ENCODE measurements at regions not wholly inside any gene's neighbourhood (a gene's known extent, or its start where the extent isn't known, plus 50 kb on each side); places are given as distances from the start of the nearest gene placed in this dataset.

DNA sequence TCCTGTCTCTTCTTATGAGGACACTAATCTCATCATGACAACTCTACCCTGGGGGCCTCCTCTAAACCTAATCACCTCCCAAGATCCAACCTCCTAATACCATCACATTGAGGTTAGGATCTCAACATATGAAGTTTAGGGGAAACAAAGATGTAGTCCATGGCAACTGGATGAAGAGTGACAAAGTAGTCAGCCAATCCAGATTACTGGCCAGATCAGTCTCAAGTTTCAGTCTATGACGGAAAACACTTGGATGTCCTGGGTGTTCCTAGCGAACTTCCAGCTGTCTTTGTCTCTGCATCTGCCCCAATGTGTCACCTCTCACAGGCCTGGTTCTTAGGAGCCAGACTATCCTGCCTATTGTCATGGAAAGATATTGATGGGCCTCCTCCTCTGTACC lies 630.8 kb downstream of the AACS start:
- Histone ChIP-seq H3K4me1 (ENCODE audit: insufficient read depth, low read length) (no peaks in the 10 kb centered on the region), H3K9me3 (ENCODE audit: control insufficient read depth, insufficient read depth, low read length) (no peaks in the 10 kb centered on the region), H3K36me3 (ENCODE audit: insufficient read depth, low read length) (no peaks in the 10 kb centered on the region), H3K9ac (ENCODE audit: low read depth, low read length) (no peak overlapping the region)

DNA sequence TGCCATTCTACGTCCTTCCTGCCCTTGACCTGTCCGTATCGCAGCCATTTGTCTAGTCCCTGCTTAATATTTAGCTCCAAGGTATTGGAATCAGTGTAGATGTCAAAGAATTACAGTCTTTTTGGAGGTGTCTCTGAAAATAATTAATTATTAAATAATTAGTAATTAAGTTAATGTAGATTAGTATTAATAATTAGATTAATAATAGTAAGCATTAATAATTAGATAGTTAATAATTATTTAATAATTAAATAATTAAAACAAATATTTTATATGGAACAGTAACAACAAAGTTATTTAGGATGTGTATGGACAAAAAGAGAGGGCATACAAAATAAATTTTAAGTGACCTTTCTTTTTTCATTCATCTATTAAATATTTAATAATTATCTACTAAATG lies 639.6 kb downstream of the AACS start:
- no peaks in the 10 kb centered on the region for H3K9me3 ChIP-seq (ENCODE audit: control insufficient read depth, insufficient read depth, low read length)
- H3K9ac ChIP-seq (ENCODE audit: low read depth, low read length) = no peak overlapping the region
- H3K36me3 ChIP-seq (ENCODE audit: insufficient read depth, low read length) = no peaks in the 10 kb centered on the region
- H3K4me1 ChIP-seq (ENCODE audit: insufficient read depth, low read length) = no peaks in the 10 kb centered on the region

GRCh38 chr12:125720961-125721360 lies 655.7 kb downstream of the AACS start:
- Histone ChIP-seq H3K4me1 (ENCODE audit: insufficient read depth, low read length) (no peaks in the 10 kb centered on the region), H3K9me3 (ENCODE audit: control insufficient read depth, insufficient read depth, low read length) (peaks cover 4% of the 10 kb centered on the region), H3K36me3 (ENCODE audit: insufficient read depth, low read length) (no peaks in the 10 kb centered on the region), H3K9ac (ENCODE audit: low read depth, low read length) (no peak overlapping the region)

DNA sequence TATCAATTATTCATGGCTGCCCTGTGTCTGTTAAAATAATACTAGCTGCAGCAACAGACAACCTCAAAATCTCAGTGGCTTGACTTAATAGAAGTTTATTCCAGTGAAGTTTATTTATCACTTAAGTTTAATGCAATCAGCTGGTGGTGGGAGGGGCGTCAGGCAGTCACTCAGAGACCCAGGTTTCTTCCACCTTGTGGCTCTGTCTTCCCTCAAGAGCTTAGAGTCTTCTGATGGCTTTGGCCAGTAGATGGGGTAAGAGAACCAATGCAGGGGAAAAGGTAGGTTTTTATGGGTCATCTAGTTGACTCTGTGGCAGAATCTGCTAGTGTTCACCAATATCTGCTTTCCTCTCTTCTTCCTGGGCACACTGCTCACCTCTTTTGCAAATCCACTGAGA lies 668.9 kb downstream of the AACS start:
- no peaks in the 10 kb centered on the region for H3K4me1 ChIP-seq (ENCODE audit: insufficient read depth, low read length)
- H3K9ac ChIP-seq (ENCODE audit: low read depth, low read length) = no peak overlapping the region
- no peaks in the 10 kb centered on the region for H3K36me3 ChIP-seq (ENCODE audit: insufficient read depth, low read length)
- H3K9me3 ChIP-seq (ENCODE audit: control insufficient read depth, insufficient read depth, low read length) = no peaks in the 10 kb centered on the region; the same call in 1 of the 2 replicates

DNA sequence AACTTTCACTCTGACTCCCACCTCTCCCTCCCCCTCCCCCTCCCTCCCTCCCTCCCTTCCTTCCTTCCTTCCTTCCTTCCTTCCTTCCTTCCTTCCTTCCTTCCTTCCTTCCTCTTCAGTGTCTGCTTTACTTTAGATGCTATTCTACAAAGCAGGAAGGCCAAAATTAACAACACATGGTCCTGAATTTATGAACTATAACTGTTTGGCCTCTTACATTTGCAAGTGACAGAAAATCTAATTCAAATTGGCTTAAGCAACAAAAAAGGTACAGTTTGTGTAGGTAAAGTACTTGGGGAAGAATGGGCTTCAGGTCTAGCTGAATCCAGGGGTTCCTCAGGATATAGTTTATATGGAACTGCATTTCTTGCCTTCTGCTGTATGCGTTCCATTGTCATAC lies 673.0 kb downstream of the AACS start:
- H3K9me3 ChIP-seq (ENCODE audit: control insufficient read depth, insufficient read depth, low read length) = no peaks in the 10 kb centered on the region; the same call in 1 of the 2 replicates
- H3K4me1 ChIP-seq (ENCODE audit: insufficient read depth, low read length) = no peaks in the 10 kb centered on the region
- no peak overlapping the region for H3K9ac ChIP-seq (ENCODE audit: low read depth, low read length)
- no peaks in the 10 kb centered on the region for H3K36me3 ChIP-seq (ENCODE audit: insufficient read depth, low read length)

- Histone ChIP-seq H3K4me1 (ENCODE audit: insufficient read depth, low read length) (no peaks in the 10 kb centered on the region), H3K36me3 (ENCODE audit: insufficient read depth, low read length) (no peaks in the 10 kb centered on the region), H3K9me3 (ENCODE audit: control insufficient read depth, insufficient read depth, low read length) (no peaks in the 10 kb centered on the region), H3K9ac (ENCODE audit: low read depth, low read length) (no peak overlapping the region)
Measured at GRCh38 chr12:125742413-125742812, 677.2 kb downstream of the AACS start.

GRCh38 chr12:125744201-125744600 lies 679.0 kb downstream of the AACS start:
- no peak overlapping the region for H3K9ac ChIP-seq (ENCODE audit: low read depth, low read length)
- no peaks in the 10 kb centered on the region; the same call in 1 of the 2 replicates for H3K9me3 ChIP-seq (ENCODE audit: control insufficient read depth, insufficient read depth, low read length)
- H3K36me3 ChIP-seq (ENCODE audit: insufficient read depth, low read length) = no peaks in the 10 kb centered on the region
- H3K4me1 ChIP-seq (ENCODE audit: insufficient read depth, low read length) = no peaks in the 10 kb centered on the region

DNA sequence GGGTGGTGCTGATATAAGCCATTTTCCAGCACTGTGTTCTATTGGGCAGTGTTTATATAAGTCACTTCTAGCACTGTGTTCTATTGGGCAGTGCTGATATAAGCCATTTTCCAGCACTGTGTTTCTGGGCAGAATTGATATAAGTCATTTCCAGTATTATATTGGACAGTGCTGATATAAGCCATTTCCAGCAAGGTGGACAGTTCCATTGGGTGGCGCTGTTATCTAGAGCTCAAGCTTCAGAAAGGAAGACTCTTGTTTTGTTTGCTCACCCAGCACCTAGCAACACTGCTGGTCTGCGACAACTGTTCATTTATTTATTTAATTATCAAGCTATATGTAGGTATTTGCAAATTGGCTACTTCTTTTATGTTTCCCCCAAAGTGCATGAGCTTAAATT lies 690.3 kb downstream of the AACS start:
- no peak overlapping the region for H3K9ac ChIP-seq (ENCODE audit: low read depth, low read length)
- H3K36me3 ChIP-seq (ENCODE audit: insufficient read depth, low read length) = no peaks in the 10 kb centered on the region
- no peaks in the 10 kb centered on the region for H3K9me3 ChIP-seq (ENCODE audit: control insufficient read depth, insufficient read depth, low read length)
- H3K4me1 ChIP-seq (ENCODE audit: insufficient read depth, low read length) = no peaks in the 10 kb centered on the region

DNA sequence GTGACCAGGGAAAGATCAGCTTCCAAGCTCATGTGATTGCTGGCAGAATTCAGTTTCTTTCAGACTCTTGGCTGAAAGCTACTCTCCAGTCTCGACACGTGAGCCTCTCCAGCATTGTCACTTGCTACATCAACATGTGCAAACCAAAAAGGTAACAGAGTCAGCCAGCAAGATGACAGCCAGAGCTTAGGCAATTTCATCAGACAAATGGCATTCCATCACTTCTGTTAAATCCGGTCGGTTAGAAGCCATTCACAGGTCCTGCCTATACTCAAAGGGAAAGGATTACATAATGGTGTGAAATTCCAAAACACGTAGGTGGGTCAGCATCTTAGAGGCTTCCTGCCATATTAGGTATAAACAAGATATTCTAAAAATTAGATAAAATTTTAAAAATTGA lies 700.9 kb downstream of the AACS start:
- no peaks in the 10 kb centered on the region; the same call in 1 of the 2 replicates for H3K36me3 ChIP-seq (ENCODE audit: insufficient read depth, low read length)
- H3K9ac ChIP-seq (ENCODE audit: low read depth, low read length) = no peak overlapping the region
- no peaks in the 10 kb centered on the region for H3K4me1 ChIP-seq (ENCODE audit: insufficient read depth, low read length)
- H3K9me3 ChIP-seq (ENCODE audit: control insufficient read depth, insufficient read depth, low read length) = no peaks in the 10 kb centered on the region

DNA sequence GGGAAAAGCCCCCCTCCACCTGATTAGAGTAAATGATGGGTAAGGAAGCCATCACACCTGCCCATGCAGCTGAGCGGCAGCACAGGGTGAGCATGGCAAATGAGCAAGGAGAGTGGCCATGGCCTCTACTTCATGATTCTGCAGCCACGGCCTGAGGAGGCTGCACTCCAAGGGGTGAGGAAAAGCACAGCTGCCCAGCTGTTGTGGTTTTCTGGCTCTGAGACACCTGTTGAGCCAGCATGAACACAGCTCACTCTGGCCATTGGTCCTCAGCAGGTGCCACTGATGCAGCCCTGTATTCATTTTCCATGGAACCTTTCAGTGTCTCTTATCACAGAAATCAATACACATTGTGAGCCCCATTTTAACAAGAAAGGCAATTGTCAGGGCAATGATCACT lies 707.2 kb downstream of the AACS start:
- no peaks in the 10 kb centered on the region; the same call in 1 of the 2 replicates for H3K36me3 ChIP-seq (ENCODE audit: insufficient read depth, low read length)
- no peaks in the 10 kb centered on the region for H3K4me1 ChIP-seq (ENCODE audit: insufficient read depth, low read length)
- no peak overlapping the region for H3K9ac ChIP-seq (ENCODE audit: low read depth, low read length)
- H3K9me3 ChIP-seq (ENCODE audit: control insufficient read depth, insufficient read depth, low read length) = 0 out of 2 replicates have a peak, but pooled peaks cover 3% of the 10 kb centered on the region

DNA sequence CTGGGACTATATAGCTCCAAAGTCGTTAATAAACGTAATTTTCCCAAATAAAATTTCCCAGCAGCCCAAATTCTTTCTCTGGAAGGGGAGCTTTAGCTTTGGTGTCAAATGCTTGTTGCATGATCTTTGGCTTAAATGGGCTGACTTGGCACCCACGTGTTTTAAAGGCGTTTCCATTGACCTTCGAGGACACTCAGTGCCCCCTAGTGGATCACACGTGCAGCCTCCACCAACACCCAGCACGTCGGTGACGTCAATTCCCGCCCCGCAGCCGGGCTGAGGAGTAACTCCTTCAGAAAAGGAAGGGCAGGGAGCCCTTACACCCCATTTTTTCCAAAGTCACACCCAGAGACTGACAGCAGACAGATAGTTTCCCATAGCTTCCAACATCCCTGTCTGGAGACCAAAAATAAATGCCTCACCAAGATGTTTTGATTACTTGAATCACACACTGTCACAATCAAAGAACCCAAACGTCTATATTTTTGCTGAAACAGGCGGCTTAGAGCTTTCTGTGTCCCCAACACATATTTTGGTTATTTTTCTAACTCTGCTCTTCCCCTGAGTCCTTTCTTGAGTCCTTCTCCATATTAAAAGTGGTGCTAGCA lies 707.9 kb downstream of the AACS start:
- no peaks in the 10 kb centered on the region; the same call in 1 of the 2 replicates for H3K36me3 ChIP-seq (ENCODE audit: insufficient read depth, low read length)
- H3K4me1 ChIP-seq (ENCODE audit: insufficient read depth, low read length) = no peaks in the 10 kb centered on the region
- H3K9me3 ChIP-seq (ENCODE audit: control insufficient read depth, insufficient read depth, low read length) = 0 out of 2 replicates have a peak, but pooled peaks cover 3% of the 10 kb centered on the region
- H3K9ac ChIP-seq (ENCODE audit: low read depth, low read length) = no peak overlapping the region

DNA sequence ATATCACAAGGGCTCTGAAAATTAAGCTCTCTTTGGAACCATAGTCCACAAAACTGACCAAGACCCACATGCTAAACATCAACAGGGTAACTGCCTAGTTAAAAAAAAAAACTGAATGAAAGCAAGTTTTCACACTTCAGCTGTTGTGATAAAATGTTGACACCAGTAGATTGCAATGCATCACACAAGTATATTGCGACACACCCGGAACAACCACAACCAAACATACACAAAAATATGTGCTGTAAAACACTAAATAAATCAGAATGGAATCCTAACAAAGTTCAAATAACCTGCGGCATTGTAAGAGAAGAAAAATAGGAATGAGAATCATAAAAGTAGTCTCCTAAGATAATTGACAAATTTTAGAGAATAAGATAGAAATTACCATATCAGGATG lies 710.3 kb downstream of the AACS start:
- Histone ChIP-seq H3K4me1 (ENCODE audit: insufficient read depth, low read length) (no peaks in the 10 kb centered on the region), H3K36me3 (ENCODE audit: insufficient read depth, low read length) (no peaks in the 10 kb centered on the region), H3K9me3 (ENCODE audit: control insufficient read depth, insufficient read depth, low read length) (0 out of 2 replicates have a peak, but pooled peaks cover 3% of the 10 kb centered on the region), H3K9ac (ENCODE audit: low read depth, low read length) (no peak overlapping the region)

GRCh38 chr12:125776212-125776611 lies 711.0 kb downstream of the AACS start:
- 0 out of 2 replicates have a peak, but pooled peaks cover 3% of the 10 kb centered on the region for H3K9me3 ChIP-seq (ENCODE audit: control insufficient read depth, insufficient read depth, low read length)
- no peaks in the 10 kb centered on the region for H3K4me1 ChIP-seq (ENCODE audit: insufficient read depth, low read length)
- no peak overlapping the region for H3K9ac ChIP-seq (ENCODE audit: low read depth, low read length)
- H3K36me3 ChIP-seq (ENCODE audit: insufficient read depth, low read length) = no peaks in the 10 kb centered on the region

- Histone ChIP-seq H3K9ac (ENCODE audit: low read depth, low read length) (no peak overlapping the region), H3K4me1 (ENCODE audit: insufficient read depth, low read length) (no peaks in the 10 kb centered on the region), H3K9me3 (ENCODE audit: control insufficient read depth, insufficient read depth, low read length) (no peaks in the 10 kb centered on the region), H3K36me3 (ENCODE audit: insufficient read depth, low read length) (no peaks in the 10 kb centered on the region)
Measured at GRCh38 chr12:125786143-125786542, 720.9 kb downstream of the AACS start.

DNA sequence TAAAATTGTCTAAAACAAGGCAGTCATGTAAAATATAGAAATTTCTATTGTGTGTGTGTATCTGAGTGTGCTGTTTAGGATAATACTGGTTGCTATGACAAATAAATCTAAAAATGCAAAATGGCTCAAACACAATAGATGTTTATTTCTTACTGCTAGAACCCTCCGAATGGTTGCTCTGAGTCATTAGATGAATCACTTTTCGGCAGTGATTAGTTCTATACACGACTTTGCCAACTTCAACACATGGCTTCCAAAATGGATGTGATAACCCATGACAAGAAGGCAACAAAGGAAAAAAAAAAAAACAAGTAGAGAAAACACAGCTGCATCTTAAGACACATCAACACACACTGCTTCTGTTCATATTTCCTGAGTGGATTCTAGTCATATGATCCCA lies 729.2 kb downstream of the AACS start:
- Histone ChIP-seq H3K9me3 (ENCODE audit: control insufficient read depth, insufficient read depth, low read length) (no peaks in the 10 kb centered on the region), H3K4me1 (ENCODE audit: insufficient read depth, low read length) (no peaks in the 10 kb centered on the region)

More for the DNA sequence above, 729.2 kb downstream of the AACS start:
- H3K9ac ChIP-seq (ENCODE audit: low read depth, low read length) = no peak overlapping the region
- H3K36me3 ChIP-seq (ENCODE audit: insufficient read depth, low read length) = no peaks in the 10 kb centered on the region

All from ES-I3 (cell line).